ENCODE measurements at regions not wholly inside any gene's neighbourhood (a gene's known extent, or its start where the extent isn't known, plus 50 kb on each side); places are given as distances from the start of the nearest gene placed in this dataset.

DNA sequence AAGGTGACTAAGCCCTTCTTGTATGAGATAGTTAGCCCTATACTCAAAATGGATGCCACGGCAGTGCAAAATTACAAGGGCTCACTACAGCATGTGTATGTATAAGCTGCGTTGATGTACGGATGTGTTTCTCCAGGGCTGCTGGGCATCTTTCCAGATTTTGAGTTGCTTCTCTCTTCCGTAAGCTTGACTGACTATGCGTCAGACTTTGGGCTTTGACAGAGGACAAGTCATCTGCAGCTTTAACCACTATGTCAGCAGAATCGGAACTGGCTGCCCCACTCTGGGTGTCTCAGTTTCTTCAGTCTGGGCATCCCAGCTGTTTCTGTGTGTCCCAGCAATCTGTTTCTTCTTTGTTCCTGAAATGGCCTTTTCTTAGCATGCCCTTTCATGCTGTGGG, 241.6 kb downstream of the BTBD3 start:
- TF ChIP-seq, protein P1, sequence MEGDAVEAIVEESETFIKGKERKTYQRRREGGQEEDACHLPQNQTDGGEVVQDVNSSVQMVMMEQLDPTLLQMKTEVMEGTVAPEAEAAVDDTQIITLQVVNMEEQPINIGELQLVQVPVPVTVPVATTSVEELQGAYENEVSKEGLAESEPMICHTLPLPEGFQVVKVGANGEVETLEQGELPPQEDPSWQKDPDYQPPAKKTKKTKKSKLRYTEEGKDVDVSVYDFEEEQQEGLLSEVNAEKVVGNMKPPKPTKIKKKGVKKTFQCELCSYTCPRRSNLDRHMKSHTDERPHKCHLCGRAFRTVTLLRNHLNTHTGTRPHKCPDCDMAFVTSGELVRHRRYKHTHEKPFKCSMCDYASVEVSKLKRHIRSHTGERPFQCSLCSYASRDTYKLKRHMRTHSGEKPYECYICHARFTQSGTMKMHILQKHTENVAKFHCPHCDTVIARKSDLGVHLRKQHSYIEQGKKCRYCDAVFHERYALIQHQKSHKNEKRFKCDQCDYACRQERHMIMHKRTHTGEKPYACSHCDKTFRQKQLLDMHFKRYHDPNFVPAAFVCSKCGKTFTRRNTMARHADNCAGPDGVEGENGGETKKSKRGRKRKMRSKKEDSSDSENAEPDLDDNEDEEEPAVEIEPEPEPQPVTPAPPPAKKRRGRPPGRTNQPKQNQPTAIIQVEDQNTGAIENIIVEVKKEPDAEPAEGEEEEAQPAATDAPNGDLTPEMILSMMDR (IDR thresholded peaks at IDR 0.05) = no peak
- no peak for TF ChIP-seq ZNF138 (CRISPR knock-in tag; conservative IDR thresholded peaks at IDR 0.05)
- TF ChIP-seq ZNF416 (CRISPR knock-in tag; IDR thresholded peaks at IDR 0.05) = no peak
- no peak for TF ChIP-seq KAT7 (CRISPR knock-in tag; IDR thresholded peaks at IDR 0.05; ENCODE audit: borderline replicate concordance)
- no peak for TF ChIP-seq NFE2L1 (CRISPR knock-in tag; IDR thresholded peaks at IDR 0.05)
- no peak for TF ChIP-seq CREB1 (CRISPR knock-in tag; IDR thresholded peaks at IDR 0.05)
- no peak for TF ChIP-seq ZNF219 (CRISPR knock-in tag; IDR thresholded peaks at IDR 0.05; ENCODE audit: borderline replicate concordance)
- TF ChIP-seq ZBTB43 (CRISPR knock-in tag; IDR thresholded peaks at IDR 0.05) = no peak
- TF ChIP-seq NR2C2 (CRISPR knock-in tag; IDR thresholded peaks at IDR 0.05) = no peak
- TF ChIP-seq AFF4 (CRISPR knock-in tag; IDR thresholded peaks at IDR 0.05; ENCODE audit: borderline replicate concordance) = no peak
- TF ChIP-seq, protein P2, sequence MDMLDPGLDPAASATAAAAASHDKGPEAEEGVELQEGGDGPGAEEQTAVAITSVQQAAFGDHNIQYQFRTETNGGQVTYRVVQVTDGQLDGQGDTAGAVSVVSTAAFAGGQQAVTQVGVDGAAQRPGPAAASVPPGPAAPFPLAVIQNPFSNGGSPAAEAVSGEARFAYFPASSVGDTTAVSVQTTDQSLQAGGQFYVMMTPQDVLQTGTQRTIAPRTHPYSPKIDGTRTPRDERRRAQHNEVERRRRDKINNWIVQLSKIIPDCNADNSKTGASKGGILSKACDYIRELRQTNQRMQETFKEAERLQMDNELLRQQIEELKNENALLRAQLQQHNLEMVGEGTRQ (CRISPR knock-in tag; IDR thresholded peaks at IDR 0.05) = no peak

Measured in WTC11 (cell line).